Erythroblast (primary cell): ENCODE measurements at regions not wholly inside any gene's neighbourhood (a gene's known extent, or its start where the extent isn't known, plus 50 kb on each side); places are given as distances from the start of the nearest gene placed in this dataset.

Source experiments
- DNase-seq, 2 experiments: peaks; one replicate each; lab custom pipeline; 2025; lab: John Stamatoyannopoulos, UW
- GATA1 ChIP-seq: IDR thresholded peaks from 2 replicates; pipeline ENCODE4 v1.6.1; 2011; ENCODE audit warnings: low read depth, mild to moderate bottlenecking, control low read depth, low read length, moderate library complexity
- POLR2A ChIP-seq: IDR thresholded peaks from 2 replicates; pipeline ENCODE4 v1.6.1; 2011; ENCODE audit warnings: mild to moderate bottlenecking, low read length

DNA sequence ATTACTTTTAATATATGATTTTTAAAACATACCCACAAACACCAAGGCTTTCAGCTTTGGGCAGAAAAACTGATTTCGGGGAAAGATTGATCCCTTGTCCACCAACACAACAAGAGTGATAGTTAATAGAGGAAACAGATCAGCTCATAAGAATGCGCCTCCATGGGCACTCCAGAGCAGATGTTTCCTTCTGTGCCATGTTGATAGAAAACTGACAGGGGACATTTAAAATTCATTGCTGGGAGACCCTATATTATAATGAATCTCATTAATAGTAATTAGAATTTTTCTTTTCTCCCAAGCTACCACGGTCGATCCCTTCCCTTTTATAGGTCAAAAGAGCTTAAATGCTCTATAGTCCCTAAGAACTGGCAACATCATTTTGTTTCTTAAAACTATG, 431.2 kb downstream of the IRS2 start:
- DNase-seq: no peak
- TF ChIP-seq POLR2A (no peak), GATA1 (no peak)

DNA sequence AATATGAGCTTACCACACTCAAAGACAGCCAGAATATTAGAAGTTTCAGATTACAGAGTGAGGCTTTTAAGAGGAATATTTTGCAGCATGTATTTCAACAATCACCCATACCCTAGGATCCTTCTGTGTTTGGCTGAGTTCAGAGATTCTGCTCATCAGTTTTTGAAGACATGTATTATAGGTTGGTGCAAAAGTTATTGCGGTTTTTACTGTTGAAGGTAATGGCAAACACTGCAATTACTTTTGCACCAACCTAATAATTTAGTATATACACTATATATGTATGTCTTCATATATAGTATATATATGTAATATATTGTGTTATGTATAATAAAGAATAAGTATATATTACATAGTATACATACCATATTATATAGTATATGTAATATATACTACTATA, 435.1 kb downstream of the IRS2 start:
- DNase-seq: no peak
- TF ChIP-seq POLR2A (no peak), GATA1 (no peak)

DNA sequence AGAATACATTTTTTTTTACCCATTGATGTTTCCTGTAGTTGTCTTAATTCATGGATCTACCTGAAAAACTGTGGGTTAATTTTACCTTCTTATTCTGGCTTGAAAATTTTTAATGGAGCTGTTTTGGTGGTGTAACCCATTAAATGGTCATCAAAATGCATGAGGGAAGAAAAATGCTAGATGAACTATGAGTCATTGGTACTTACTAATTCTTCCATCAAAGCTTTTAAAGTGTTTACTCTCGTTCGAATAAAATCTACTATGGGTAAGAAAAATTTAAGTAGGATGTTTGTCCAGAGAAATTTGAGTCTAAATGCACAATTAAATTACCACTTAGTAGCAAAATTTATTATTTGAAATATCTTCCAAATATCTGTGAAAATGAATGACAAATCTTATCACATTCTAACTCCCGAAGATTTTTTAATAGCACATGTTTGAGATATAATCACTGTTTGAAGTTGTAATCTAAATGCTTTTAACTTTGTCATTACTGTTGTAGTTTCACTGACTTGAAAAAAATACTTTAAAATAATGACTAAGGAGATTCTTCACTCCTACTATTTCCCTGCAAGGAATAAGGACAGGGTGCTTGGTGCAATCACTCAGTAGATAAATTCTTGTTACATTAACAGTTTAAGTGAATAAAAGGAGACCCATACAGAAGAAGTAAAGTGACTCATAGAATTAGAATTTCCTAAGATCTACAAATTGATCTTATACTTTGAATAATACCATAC, 437.7 kb downstream of the IRS2 start:
- DNase-seq: no peak
- TF ChIP-seq GATA1 (no peak), POLR2A (no peak)

DNA sequence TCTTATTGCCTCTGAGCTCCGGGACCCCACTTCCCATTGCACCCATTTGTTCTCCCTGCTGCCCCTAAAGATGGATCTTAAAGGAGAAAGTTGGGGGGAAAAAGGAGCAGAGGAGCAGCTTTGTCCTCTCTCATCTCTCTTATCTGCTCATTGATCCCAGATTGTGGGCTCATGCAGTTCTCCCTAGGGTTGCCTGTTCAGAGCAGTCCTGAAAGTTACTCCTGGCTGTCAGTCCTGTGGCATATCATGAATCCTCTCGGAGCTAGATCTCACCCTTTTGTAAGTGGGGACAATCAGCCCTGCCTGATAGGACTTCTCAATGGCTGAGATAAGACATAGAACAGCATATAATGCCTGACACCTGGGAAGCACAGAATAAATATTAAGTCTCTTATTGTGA, 440.3 kb downstream of the IRS2 start:
- TF ChIP-seq GATA1: no peak
- TF ChIP-seq POLR2A: no peak
- no peak for DNase-seq

DNA sequence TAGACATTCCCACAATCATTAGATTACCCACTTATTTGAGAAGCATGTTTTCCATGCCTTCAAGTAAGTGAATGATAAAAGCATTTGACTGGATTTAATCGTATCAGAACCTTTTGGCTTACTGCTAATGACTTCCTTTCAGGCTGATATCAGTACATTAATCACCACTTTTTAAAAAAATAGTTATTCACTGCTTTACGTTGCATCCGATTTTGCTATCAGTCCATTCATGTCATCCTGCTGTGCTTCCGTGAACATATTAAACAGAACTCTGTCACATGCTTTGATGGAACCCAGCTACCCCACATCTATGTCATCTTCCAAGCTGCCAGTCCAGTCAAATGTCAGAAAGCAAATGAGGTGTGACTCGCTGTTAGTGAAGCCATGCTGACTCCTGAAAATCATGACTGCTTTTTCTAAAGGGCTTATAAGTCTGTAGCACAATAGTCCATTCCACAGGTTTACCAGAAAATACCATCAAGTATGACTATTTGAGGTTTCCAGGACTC, 440.9 kb downstream of the IRS2 start:
- no peak for TF ChIP-seq GATA1
- TF ChIP-seq POLR2A: no peak
- no peak for DNase-seq

DNA sequence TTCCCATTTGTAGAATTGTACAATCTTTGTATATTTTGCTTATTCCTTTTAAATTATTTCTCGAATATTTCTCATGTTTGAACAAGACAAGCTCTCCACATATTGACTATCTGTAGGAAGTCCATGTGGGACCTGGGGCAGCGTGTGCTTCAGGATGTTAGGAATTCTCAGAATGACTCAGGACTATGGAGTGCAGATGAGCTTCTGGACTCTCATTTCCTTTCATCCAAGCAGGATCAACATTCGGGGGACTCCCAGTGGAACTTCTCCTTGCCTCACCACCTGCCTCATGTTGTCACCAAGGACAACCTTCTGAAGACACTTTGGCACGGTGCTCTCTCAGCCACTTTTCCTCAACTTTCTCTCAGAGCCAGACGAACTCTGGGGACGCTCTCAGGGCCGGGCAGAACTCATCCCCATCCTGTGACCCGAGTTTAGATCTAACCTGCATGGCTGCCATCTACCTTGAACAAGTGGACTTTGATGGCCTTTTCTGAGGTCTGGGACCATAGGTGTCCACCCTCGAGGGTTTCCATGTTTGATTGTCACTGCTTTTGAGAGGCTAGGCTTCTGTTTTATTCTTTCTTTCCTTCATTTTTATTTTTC, 441.7 kb downstream of the IRS2 start:
- TF ChIP-seq GATA1: no peak
- no peak for TF ChIP-seq POLR2A
- no peak for DNase-seq

DNA sequence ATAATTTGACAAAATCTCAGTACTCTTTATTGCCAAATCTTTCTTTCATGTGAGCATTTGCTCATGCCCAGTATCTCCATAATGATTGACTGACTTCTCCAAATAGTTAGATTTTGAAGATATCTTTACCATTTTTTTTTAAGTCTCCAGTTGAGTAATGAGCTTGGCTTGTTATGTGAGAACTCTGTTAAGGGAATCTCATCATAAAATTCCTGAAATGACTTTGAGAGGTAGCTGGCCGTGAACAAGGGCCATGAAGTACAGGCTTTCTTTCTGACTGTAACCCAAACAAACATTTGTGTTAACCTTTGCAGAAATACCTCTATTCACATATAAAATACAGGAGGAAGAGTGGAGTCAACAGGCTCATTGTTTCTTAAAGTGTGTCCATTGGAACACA, 449.7 kb downstream of the IRS2 start:
- no peak for DNase-seq
- TF ChIP-seq GATA1 (no peak), POLR2A (no peak)

DNA sequence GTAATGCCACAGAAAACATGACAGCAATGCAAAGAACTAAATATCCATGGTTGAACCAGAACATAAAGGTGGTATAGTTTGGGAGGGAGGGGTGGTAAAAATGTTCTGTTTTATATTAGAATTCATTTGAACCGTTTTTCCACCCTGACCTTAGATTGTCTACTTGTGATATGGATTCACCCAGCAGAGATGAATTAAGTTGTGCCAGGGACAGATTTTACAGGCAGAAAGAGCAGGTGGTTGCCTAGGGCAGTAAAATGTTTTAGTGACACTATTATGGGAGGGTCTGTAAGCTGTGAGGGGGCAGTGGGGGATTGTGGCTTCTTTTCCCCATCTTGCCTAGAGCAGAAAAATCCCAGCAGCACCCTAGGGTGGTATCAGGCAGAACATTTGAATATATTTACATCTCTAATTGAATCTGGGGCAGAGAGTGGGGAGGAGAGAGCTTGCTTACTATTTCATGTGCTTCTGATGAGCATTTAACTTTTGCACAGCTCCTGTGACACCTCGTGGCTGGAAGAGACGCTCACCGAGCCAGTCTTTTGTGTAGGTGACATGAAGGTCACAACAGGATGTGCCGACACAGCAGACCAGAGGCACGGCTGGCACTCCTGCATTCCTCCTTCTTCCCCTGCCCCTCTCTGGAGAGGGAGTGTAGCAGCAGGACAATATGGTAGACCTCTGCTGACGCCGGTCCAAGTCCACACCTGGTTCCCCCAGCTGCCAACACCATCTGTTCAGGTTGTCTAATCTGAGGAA, 452.3 kb downstream of the IRS2 start:
- no peak for TF ChIP-seq GATA1
- no peak for TF ChIP-seq POLR2A
- no peak for DNase-seq

DNA sequence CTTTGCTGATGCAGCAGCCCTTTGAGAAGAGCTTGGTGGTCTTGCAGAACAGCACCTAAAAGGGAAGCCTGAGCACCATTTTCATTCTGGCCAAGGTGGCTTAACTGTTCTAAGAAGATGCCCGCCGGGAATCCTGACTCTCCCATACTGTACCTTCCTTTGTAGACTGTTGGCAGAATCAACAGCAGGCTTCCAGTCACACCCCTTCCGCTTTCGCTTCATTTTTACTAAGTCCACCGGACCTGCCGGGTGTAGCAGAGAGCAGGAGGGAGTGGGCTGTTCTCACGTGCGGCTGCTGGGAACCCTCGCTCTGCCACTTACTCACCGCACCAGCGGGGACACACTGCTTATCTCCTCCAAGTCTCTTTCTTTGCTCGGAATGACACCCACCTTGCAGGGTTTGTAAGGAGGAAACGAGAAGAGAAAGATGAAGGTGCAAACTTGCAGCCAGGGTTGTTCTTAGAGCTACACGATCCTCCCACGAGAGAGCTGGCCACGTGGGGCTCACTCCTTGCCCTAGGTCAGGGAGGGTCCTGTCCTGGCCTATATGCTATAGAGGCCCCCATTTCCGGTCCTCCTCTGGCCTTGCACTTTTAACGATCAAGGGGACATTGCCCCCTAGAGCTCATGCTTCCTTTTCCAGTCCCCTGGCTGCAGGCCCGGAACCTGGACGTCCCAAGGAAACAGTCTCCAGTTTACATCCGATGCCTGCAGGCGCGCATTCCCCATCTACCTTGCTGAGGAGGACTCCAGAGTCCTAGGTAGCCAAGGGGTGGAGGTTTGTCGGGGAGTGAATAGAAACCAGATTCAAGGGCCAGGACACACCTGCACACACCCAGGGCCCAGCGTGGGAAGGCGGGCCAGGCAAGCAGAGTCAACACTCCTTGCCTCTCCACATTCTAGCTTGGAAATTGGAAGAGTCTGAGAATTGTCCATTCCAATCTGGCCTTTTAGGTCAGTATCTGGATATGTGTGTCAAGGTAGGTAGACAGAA, 453.6 kb downstream of the IRS2 start:
- TF ChIP-seq GATA1 (no peak), POLR2A (no peak)
- DNase-seq: no peak

DNA sequence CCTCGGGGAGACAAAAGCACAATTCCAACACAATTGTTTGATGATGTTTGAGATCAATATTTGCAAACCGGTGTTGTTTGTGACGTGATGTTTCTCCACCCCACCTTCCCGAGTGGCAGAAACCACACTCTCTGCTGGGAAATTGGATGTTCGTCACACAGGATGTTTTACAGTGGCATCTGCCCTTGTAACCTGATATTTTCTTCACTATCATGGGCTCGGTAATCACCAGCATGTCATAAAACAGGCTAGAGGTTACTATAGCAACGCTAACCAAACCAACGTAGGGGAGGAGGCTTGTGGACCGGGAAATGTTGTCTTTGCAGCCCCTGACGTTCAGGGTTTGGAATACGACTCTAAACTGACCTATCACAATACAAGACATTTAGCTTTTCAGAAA, 454.5 kb downstream of the IRS2 start:
- no peak for TF ChIP-seq POLR2A
- no peak for TF ChIP-seq GATA1
- no peak for DNase-seq

DNA sequence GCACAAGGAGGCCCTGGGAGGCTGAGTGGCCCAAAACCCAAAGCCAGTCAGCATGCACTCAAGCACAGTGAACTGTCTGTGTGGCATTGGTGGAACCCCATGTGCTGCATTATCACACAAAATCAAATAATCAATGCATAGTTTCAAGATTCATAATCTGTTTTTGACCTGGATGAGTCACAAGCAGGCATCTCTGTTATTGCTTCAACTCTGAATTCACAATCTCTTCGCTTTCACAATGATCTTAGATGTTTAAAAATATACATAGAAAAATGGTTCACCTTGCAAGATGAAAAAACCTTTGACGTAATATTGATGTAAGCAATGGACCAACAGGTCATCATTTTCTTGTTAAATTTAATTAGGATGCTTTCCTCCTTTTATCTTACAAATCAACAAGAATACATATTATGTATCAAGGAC, 455.4 kb downstream of the IRS2 start:
- TF ChIP-seq GATA1: no peak
- no peak for DNase-seq

DNA sequence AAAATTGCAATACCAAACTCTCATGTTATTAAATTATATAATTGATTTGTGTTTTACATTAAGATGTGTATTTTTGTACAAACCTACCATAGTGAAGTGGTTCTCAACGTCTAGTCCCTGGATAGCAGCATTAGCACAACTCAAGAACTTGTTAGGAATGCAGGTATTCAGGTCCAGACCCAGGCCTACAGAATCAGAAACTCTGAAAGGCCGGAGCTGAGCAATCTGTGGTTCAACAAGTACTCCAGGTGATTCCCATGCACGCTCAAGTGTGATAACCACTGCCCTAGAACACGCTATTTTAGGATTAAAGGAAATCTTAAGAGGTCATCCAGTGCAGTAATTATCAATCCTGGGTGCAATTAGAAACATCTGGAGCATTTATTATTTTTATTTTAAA, 456.3 kb downstream of the IRS2 start:
- TF ChIP-seq POLR2A: no peak
- no peak for TF ChIP-seq GATA1
- DNase-seq: no peak

DNA sequence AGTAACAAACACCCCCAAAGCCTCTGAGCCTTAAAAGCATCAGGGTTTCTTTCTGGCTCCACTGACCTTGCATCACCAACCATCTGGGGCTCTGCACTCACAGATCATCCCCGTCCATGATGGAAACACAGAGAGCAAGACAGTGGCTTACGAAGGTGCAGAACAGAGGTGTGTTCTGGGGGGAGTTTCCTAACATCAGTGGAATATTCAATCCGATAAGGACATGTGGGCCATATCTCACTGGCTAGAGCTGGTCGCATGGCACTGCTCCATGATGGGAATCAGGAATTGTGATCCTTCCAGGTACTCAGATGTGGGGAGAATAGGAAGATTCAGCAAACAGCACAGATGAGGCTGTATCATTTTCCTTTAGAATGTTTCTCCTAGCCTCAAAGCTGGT, 457.2 kb downstream of the IRS2 start:
- TF ChIP-seq GATA1: no peak
- DNase-seq: no peak

DNA sequence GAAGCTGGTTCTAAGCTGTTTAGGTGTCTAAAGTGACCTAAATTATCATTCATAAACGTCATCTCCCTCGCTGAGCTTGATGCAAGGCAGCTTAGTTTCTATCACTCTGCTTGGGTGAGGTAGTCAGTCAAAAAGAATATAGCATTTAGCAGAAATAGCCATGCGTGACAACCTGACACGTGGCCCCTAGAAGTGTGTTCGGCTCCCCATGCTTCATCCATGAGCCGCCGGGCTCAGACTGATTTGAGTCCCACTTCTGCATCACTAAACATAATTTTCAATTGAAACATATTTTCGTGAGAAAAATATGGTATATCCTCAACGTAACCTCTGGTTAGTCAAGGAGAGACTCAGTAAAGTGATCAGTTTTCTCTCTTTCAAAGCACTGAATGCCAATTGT, 459.8 kb downstream of the IRS2 start:
- no peak for DNase-seq
- no peak for TF ChIP-seq GATA1
- TF ChIP-seq POLR2A: no peak
